Omental fat pad (tissue), 3 donors: ENCODE measurements at regions not wholly inside any gene's neighbourhood (a gene's known extent, or its start where the extent isn't known, plus 50 kb on each side); places are given as distances from the start of the nearest gene placed in this dataset.

ENCODE experiments used
- ATAC-seq: fragments of 150-250 bp; one replicate; pipeline ENCODE4 v1.9.1; 2016; ENCODE audit warnings: mild to moderate bottlenecking, moderate library complexity; ENCODE audit not compliant: low FRiP score
- DNase-seq: peaks from one replicate; pipeline ENCODE4 v3.0.0-alpha.2; 2019; ENCODE audit warnings: low spot score
- TF ChIP-seq, protein P1 (sequence below), 3 donors: fragments of 450-650 bp; IDR thresholded peaks; one replicate each; pipeline ENCODE4 v1.5.1; 2016 to 2017; ENCODE audit warnings: antibody characterized with exemption in 3 of 3, mild to moderate bottlenecking in 3 of 3, moderate library complexity in 2 of 3

DNA sequence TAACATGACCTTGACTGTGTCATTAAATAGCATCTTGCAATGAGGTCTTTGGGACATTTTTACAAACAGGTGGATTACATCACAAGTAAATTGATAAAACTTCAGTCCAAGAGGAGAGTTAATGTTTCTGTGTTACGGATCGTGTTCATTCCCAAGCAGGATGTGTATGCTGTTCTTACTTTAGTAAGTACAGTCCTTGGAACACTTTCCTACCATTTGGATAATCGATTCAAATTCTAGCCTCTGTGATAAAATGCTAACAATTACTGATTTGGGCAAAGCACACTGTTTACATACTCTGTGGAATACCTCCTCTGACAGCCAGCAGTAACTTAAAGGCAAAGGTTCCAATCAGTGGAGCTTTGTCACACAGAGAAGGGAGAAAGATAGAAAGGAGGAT, 351.7 kb downstream of the FAT3 start:
- no peak for DNase-seq
- no peak for ATAC-seq
- TF ChIP-seq, protein P1, sequence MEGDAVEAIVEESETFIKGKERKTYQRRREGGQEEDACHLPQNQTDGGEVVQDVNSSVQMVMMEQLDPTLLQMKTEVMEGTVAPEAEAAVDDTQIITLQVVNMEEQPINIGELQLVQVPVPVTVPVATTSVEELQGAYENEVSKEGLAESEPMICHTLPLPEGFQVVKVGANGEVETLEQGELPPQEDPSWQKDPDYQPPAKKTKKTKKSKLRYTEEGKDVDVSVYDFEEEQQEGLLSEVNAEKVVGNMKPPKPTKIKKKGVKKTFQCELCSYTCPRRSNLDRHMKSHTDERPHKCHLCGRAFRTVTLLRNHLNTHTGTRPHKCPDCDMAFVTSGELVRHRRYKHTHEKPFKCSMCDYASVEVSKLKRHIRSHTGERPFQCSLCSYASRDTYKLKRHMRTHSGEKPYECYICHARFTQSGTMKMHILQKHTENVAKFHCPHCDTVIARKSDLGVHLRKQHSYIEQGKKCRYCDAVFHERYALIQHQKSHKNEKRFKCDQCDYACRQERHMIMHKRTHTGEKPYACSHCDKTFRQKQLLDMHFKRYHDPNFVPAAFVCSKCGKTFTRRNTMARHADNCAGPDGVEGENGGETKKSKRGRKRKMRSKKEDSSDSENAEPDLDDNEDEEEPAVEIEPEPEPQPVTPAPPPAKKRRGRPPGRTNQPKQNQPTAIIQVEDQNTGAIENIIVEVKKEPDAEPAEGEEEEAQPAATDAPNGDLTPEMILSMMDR (IDR thresholded peaks at IDR 0.05), result no peak

DNA sequence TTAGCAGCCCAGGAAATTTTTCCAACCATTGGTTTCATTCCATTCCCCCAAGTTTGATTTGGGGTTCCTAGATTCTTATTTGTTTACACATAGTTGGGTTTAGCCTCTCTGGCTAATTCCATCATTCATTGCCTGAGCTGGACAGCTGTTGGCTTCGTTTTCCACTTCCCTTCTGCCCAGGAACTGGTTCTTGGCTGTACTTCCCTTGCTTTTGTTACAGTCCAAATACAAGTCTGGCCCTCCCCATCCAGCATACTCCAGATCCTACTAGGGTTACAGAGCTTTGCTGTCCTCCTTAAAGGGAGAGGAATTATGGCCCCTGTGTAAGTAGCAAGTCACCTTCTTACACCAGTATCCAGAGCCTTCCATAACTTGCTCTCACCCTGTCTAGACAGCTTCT, 356.3 kb downstream of the FAT3 start:
- TF ChIP-seq, protein P1 (IDR thresholded peaks at IDR 0.05), result no peak
- DNase-seq, result no peak
- no peak for ATAC-seq

DNA sequence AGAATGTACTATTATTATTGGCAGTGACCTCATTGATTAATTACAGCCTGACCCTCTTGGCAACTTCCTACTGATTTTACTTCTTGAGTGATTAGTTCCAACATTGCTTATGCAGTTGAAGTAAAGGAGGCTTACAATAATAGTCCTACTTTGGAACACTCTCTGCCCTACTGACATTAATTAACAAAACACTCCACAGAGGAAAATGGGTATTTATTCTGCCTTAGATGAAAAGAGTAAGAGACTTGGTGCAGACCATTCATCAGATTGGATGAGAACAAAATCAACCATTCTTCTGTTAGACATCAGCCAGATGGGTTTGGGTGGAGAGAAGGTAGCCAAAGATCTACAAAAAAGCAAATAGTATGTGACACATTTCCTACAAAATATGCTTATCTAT, 363.8 kb downstream of the FAT3 start:
- TF ChIP-seq, protein P1 (IDR thresholded peaks at IDR 0.05), result no peak
- DNase-seq (no peak), ATAC-seq (no peak)

DNA sequence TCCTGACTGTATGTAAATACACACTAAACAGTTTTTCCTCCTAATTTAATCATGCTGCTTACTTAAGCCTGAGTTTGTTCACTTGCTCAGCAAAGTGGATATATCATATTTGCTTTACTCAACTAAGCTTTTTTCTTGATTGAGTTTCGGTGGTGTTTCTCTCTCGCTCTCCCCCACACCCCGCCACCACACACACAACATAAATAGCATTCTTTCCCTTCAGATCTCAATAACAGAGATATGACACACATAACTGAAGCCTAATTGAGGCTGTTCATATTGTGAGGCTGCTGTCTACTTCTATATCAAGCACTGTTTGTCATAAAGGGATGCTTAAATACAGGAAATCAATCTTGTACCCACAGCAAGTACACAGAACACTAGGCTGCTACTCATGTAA, 364.9 kb downstream of the FAT3 start:
- TF ChIP-seq, protein P1 (IDR thresholded peaks at IDR 0.05), result no peak
- DNase-seq (no peak), ATAC-seq (no peak)

DNA sequence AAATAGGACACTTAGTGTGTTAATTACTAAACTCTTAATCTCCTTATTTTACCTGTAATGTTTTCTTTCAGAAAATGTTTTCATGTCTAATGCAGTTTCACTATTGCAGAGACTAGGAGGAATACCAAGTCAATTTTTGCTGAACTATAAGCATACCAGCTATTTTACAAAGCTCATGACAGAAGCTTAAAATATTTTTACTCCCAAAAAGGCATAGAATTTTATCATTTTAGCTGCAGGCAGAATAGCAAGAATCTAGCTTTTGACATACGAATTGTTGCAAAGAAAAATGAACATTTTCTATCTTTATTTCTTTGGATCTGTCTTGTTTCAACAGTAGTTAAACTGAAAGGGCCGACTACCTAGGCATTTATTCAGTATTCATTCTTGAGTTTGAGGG, 366.9 kb downstream of the FAT3 start:
- TF ChIP-seq, protein P1 (IDR thresholded peaks at IDR 0.05), result no peak
- ATAC-seq (no peak), DNase-seq (no peak)

DNA sequence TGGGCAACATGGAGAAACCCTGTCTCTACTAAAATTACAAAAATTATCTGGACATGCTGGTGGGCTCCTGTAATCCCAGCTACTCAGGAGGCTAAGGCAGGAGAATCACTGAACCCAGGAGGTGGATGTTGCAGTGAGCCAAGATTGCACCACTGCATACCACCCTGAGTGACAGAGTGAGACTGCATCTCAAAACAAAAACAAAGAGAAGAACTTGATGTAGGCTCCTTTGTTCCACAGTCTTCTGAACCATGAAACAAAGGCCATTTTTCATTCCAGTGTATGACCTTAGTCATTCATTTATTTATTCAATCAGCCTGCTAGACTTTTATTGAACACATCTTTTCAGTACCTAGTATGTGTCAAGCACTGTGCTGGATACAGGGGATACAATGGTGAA, 369.6 kb downstream of the FAT3 start:
- no peak for ATAC-seq

DNA sequence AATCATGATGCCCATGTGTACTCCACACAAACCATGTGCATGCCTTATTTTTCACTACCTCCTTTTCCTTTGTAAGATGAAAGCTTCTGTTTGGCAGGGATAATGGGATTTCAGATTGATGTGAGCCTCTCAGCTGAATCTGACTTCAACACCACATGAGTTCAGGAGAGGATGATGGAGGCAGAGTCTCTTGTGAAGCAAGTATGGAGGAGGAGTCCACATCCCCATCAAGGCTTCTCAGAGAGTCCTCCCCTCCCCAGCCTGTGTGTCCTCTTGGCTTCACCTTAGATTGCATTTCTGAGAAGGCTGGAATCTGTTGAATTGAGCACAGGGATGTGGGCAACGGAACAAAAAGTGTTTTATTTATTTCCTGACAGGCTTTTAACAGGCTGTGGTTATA, 370.4 kb downstream of the FAT3 start:
- no peak for DNase-seq
- ATAC-seq, result no peak
- TF ChIP-seq, protein P1 (IDR thresholded peaks at IDR 0.05), result no peak

More for the DNA sequence above, 369.6 kb downstream of the FAT3 start:
- DNase-seq, result no peak
- TF ChIP-seq, protein P1 (IDR thresholded peaks at IDR 0.05), result no peak
